Nephron progenitor cell (in vitro differentiated cells): ENCODE measurements at regions not wholly inside any gene's neighbourhood (a gene's known extent, or its start where the extent isn't known, plus 50 kb on each side); places are given as distances from the start of the nearest gene placed in this dataset.

Source experiments
- DNase-seq: peaks from one replicate; pipeline ENCODE4 v3.0.0; 2021
- H3K27ac Mint-ChIP-seq: 2 replicates; pipeline ENCODE4 v1.8.0; 2021; ENCODE audit warnings: mild to moderate bottlenecking, moderate library complexity, mixed read lengths
- H3K27me3 Mint-ChIP-seq: 2 replicates; pipeline ENCODE4 v1.8.0; 2021; ENCODE audit warnings: mild to moderate bottlenecking, low read depth, mixed read lengths; ENCODE audit not compliant: poor library complexity
- H3K36me3 Mint-ChIP-seq: 2 replicates; pipeline ENCODE4 v1.8.0; 2021; ENCODE audit warnings: low read depth, mixed read lengths
- H3K4me1 Mint-ChIP-seq: 2 replicates; pipeline ENCODE4 v1.8.0; 2021; ENCODE audit warnings: mixed read lengths
- H3K4me3 Mint-ChIP-seq: 2 replicates; pipeline ENCODE4 v1.8.0; 2021; ENCODE audit warnings: mild to moderate bottlenecking, moderate library complexity, mixed read lengths
- H3K9me3 Mint-ChIP-seq: 2 replicates; pipeline ENCODE4 v1.8.0; 2021; ENCODE audit warnings: mild to moderate bottlenecking, moderate library complexity, mixed read lengths
- CTCF ChIP-seq: fragments of 200-600 bp; sonication (generic); IDR thresholded peaks from 2 replicates; pipeline ENCODE4 v1.5.0; 2021; ENCODE audit warnings: antibody characterized with exemption

- Mint-ChIP-seq H3K4me3 (no peak overlapping the region), H3K9me3 (peaks cover 20% of the 10 kb centered on the region), H3K27me3 (no peaks in the 10 kb centered on the region), H3K27ac (no peak overlapping the region), H3K36me3 (peaks cover 32% of the 10 kb centered on the region), H3K4me1 (peaks cover 26% of the 10 kb centered on the region)
- TF ChIP-seq CTCF = no peak
- DNase-seq = no peak
These were observed 97.8 kb downstream of the ELAPOR2 start for GRCh38 chr7:86961686-86962085.

- H3K27me3 Mint-ChIP-seq = no peaks in the 10 kb centered on the region
- H3K4me1 Mint-ChIP-seq = peaks cover 5% of the 10 kb centered on the region
- H3K4me3 Mint-ChIP-seq = no peak overlapping the region
- DNase-seq = no peak
- TF ChIP-seq CTCF = no peak
- peaks cover 32% of the 10 kb centered on the region for H3K36me3 Mint-ChIP-seq
- no peak overlapping the region for H3K27ac Mint-ChIP-seq
- peaks cover 20% of the 10 kb centered on the region for H3K9me3 Mint-ChIP-seq
These were observed 101.1 kb downstream of the ELAPOR2 start for GRCh38 chr7:86958380-86958779.

GRCh38 chr7:86956567-86956966 is 102.9 kb downstream of the ELAPOR2 start:
- no peak for TF ChIP-seq CTCF
- H3K4me1 Mint-ChIP-seq = peaks cover 5% of the 10 kb centered on the region
- H3K27me3 Mint-ChIP-seq = no peaks in the 10 kb centered on the region
- H3K9me3 Mint-ChIP-seq = peaks cover 20% of the 10 kb centered on the region
- no peak overlapping the region for H3K4me3 Mint-ChIP-seq
- no peak for DNase-seq
- peaks cover 29% of the 10 kb centered on the region for H3K36me3 Mint-ChIP-seq
- H3K27ac Mint-ChIP-seq = no peak overlapping the region

GRCh38 chr7:86955895-86956503 is 103.5 kb downstream of the ELAPOR2 start:
- Mint-ChIP-seq H3K4me1 (peaks cover 5% of the 10 kb centered on the region), H3K27me3 (no peaks in the 10 kb centered on the region), H3K4me3 (no peak overlapping the region), H3K9me3 (peaks cover 20% of the 10 kb centered on the region), H3K36me3 (peaks cover 23% of the 10 kb centered on the region), H3K27ac (peak overlapping the region; percentile 16)
- no peak for DNase-seq
- no peak for TF ChIP-seq CTCF

GRCh38 chr7:86954971-86955370 is 104.5 kb downstream of the ELAPOR2 start:
- Mint-ChIP-seq H3K4me1 (peaks cover 5% of the 10 kb centered on the region), H3K27ac (no peak overlapping the region), H3K4me3 (no peak overlapping the region), H3K36me3 (peaks cover 13% of the 10 kb centered on the region), H3K9me3 (peaks cover 12% of the 10 kb centered on the region), H3K27me3 (no peaks in the 10 kb centered on the region)
- no peak for TF ChIP-seq CTCF
- DNase-seq = no peak

GRCh38 chr7:86953653-86954336 is 105.7 kb downstream of the ELAPOR2 start:
- Mint-ChIP-seq H3K9me3 (no peaks in the 10 kb centered on the region), H3K27ac (peak overlapping the region; percentile 26), H3K4me1 (peaks cover 5% of the 10 kb centered on the region), H3K36me3 (peaks cover under 1% of the 10 kb centered on the region), H3K27me3 (no peaks in the 10 kb centered on the region), H3K4me3 (no peak overlapping the region)
- no peak for DNase-seq
- no peak for TF ChIP-seq CTCF
